Subcutaneous abdominal adipose tissue (tissue), 5 donors: ENCODE measurements at regions not wholly inside any gene's neighbourhood (a gene's known extent, or its start where the extent isn't known, plus 50 kb on each side); places are given as distances from the start of the nearest gene placed in this dataset.

Experiments used
- H3K27ac ChIP-seq: one replicate; pipeline ENCODE4 v1.7.0; 2013; ENCODE audit warnings: low read depth, mild to moderate bottlenecking, inconsistent platforms, low read length, moderate library complexity
- H3K27me3 ChIP-seq, 5 donors: one replicate each; pipeline ENCODE4 v1.7.0; 2013; ENCODE audit warnings: low read length in 5 of 5, inconsistent platforms in 1 of 5; ENCODE audit not compliant: control insufficient read depth in 5 of 5, insufficient read depth in 4 of 5
- H3K36me3 ChIP-seq, 5 donors: one replicate each; pipeline ENCODE4 v1.7.0; 2013; ENCODE audit warnings: low read length in 5 of 5; ENCODE audit not compliant: control insufficient read depth in 5 of 5, insufficient read depth in 5 of 5
- H3K4me1 ChIP-seq, 5 donors: one replicate each; pipeline ENCODE4 v1.7.0; 2013; ENCODE audit warnings: low read length in 5 of 5, mild to moderate bottlenecking in 3 of 5, moderate library complexity in 1 of 5; ENCODE audit not compliant: control insufficient read depth in 5 of 5, insufficient read depth in 5 of 5
- H3K4me3 ChIP-seq, 5 donors: one replicate each; pipeline ENCODE4 v1.7.0; 2013; ENCODE audit warnings: low read length in 5 of 5, low read depth in 1 of 5
- H3K9ac ChIP-seq, 5 donors: one replicate each; pipeline ENCODE4 v1.7.0; 2013; ENCODE audit warnings: low read length in 5 of 5, mild to moderate bottlenecking in 4 of 5, moderate library complexity in 3 of 5
- H3K9me3 ChIP-seq, 5 donors: one replicate each; pipeline ENCODE4 v1.7.0; 2013; ENCODE audit warnings: low read length in 5 of 5; ENCODE audit not compliant: control insufficient read depth in 5 of 5
- donor health status: healthy.
- donor health status: healthy.
- donor health status: healthy.
- donor health status: healthy.
- donor health status: healthy.

DNA sequence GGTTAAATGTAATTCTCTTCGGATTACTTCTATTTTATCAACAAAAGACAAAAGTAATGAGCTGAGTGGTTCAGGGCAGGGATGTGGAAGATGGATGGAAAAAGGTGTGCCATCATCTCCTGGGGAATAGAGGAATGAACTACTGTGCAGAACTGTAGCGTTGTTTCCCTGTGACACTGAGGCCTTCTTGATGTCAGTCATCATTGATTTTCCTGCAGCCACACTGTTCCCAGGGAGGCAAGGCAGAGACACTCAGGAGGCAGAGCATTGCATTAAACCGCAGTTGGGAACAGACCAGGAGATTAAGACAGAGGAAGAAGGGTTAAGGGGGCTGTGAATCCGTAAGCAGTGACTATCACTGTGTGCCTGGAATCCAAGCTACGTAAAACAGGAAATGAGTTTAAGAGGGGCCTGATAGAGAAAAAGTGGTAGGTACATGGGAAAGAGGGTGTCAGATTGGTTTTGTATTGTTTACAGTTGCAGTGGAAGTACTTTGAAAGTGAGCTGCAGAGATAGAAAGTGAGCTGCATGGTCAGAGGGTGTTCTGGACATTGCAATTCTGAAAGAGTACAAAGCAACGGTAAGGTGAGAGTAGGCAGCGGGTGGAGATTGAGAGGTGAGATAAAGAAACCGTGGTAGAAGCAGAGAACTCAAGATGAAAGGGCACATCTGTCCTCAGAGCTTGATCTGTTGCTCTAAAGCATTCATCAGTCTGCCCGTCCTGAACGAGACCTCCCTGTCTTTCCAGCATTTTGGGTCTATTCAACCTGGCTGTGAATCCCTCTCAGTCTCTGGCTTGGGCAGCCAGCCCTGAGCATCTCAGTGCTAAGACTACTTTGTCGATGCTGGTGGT is 793.4 kb upstream of the CELF4 start:
- Histone ChIP-seq H3K4me3 (no peak overlapping the region), H3K27me3 (no peaks in the 10 kb centered on the region), H3K9ac (no peak overlapping the region), H3K4me1 (no peaks in the 10 kb centered on the region), H3K9me3 (no peaks in the 10 kb centered on the region), H3K36me3 (no peaks in the 10 kb centered on the region), H3K27ac (no peak overlapping the region)

DNA sequence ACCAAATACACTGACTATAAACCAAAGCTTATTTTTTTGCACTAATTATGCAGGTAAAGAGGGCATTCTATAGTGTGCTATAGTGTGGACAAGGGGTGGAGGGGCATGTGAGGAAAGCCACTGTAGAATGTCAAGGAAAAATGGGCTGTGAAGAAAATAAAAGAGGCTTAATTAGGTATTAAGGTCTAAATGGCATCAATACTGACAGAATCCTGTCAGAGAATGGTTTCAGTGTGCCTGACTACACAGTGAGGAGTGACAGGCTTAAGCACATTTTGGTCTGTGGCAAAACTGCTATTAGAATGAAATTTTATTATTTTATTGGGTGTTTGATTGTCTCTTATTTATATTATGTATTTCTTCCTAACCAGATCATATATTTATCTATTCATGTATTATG is 787.6 kb upstream of the CELF4 start:
- Histone ChIP-seq H3K4me1 (no peaks in the 10 kb centered on the region), H3K27ac (no peak overlapping the region), H3K36me3 (no peaks in the 10 kb centered on the region), H3K27me3 (no peaks in the 10 kb centered on the region), H3K9ac (no peak overlapping the region), H3K4me3 (no peak overlapping the region), H3K9me3 (no peaks in the 10 kb centered on the region)

DNA sequence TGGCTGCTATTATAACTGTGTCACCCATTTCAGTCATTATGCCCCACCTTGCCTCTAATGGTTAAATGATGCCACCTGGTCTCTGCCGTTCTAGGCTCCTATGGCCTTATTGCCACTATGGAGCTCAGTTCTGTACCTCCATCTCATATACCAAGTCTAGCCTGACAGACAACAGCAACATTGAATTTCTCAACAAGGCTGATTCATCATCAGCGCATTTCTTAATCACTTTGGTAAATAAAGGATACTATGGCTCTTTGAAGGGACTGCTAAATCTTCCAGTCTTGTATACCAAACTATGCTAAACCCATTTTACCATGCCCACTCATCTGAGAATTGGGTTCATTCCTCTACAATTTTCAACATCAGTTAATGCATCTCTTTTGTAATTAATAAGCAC is 784.5 kb upstream of the CELF4 start:
- H3K27ac ChIP-seq, result no peak overlapping the region
- H3K4me3 ChIP-seq, result no peak overlapping the region
- H3K9me3 ChIP-seq, result no peaks in the 10 kb centered on the region
- no peaks in the 10 kb centered on the region for H3K27me3 ChIP-seq
- no peaks in the 10 kb centered on the region for H3K4me1 ChIP-seq
- no peaks in the 10 kb centered on the region for H3K36me3 ChIP-seq
- no peak overlapping the region for H3K9ac ChIP-seq

DNA sequence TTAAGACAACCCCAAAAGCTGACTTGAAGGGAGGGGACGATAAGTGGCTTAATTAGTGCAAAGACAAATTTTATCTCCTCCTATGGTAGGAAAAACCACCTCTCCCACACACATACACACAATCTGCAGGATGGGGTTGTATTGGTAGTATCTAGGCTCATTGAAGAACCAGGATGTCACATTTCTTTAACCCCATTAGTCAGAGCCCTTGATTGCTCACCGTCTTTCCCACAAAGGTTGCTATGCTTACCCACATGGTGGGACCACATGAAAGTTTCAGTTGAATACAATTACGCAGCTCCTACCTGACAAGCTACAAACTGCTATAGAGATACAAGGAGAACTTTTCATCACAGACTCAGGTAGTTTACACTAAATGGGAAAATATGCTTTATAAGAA is 765.0 kb upstream of the CELF4 start:
- Histone ChIP-seq H3K36me3 (no peaks in the 10 kb centered on the region), H3K27me3 (no peaks in the 10 kb centered on the region), H3K4me1 (no peaks in the 10 kb centered on the region), H3K27ac (no peak overlapping the region), H3K9ac (no peak overlapping the region), H3K4me3 (no peak overlapping the region), H3K9me3 (peaks cover 0 to 7% (median 0%) of the 10 kb centered on the region in 5 donors)

DNA sequence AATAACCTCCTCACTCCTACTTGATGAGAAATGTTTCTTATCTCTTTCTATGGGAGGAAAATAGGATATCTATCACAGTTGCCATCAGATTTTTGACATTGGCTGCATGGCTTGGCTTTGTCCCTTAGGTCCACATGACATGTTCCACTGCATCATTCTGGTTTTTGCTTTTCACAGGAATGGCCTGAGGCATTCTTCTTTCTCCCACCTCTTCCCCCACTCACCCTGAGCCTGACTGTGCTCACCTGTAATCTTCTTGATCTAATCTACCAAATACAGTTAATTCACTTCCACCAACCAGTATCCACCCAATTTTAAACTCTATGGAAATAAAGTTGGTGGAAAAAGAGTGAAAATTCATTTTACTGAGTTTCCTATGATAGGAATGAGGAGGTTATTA is 763.5 kb upstream of the CELF4 start:
- no peaks in the 10 kb centered on the region for H3K27me3 ChIP-seq
- H3K4me3 ChIP-seq, result no peak overlapping the region
- H3K36me3 ChIP-seq, result no peaks in the 10 kb centered on the region
- H3K27ac ChIP-seq, result no peak overlapping the region
- no peak overlapping the region for H3K9ac ChIP-seq
- H3K9me3 ChIP-seq, result peaks cover 0 to 7% (median 2%) of the 10 kb centered on the region in 5 donors
- H3K4me1 ChIP-seq, result no peaks in the 10 kb centered on the region

DNA sequence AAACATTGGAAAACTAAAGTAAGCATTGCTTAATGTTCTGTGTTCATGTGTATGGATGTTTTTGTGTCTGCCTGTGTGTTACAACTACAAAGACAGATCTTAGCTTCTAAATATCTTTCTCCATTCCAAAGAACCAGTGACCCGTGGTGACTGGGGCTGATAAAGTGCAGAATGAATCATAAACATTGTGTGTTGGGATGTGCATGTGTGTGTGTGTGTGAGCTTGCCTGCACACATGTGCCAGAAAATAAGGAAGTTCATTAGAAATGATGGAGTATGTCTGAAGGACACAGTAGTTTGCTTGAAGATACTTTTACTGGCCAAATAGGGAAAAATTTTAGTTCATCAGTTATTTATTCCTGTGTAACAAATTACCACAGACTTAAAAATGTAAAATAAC is 756.6 kb upstream of the CELF4 start:
- Histone ChIP-seq H3K4me3 (no peak overlapping the region), H3K36me3 (no peaks in the 10 kb centered on the region), H3K9ac (no peak overlapping the region), H3K4me1 (no peaks in the 10 kb centered on the region), H3K27ac (no peak overlapping the region), H3K27me3 (no peaks in the 10 kb centered on the region), H3K9me3 (peaks cover 0 to 11% (median 8%) of the 10 kb centered on the region in 5 donors)

DNA sequence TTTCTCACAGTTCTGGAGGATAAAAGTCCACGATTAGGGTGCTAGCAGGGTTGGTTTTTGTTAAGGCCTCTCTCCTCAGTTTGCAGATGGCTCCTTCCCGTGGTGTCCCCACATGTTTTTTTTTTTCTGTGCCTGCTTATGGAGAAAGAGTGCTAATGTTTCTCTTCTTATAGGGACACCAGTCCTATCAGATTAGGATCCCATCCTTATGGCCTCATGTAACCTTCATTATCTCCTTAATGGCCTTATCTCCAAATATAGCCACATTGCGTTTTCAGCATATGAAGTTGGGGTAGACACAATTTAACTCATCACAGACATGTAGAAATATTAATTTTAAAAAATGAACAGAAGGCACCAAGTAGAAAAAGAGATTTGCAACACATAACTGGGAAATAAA is 755.7 kb upstream of the CELF4 start:
- no peaks in the 10 kb centered on the region for H3K4me1 ChIP-seq
- no peak overlapping the region for H3K27ac ChIP-seq
- H3K36me3 ChIP-seq, result no peaks in the 10 kb centered on the region
- no peaks in the 10 kb centered on the region for H3K27me3 ChIP-seq
- H3K9me3 ChIP-seq, result peaks cover 0 to 10% (median 8%) of the 10 kb centered on the region in 5 donors
- H3K4me3 ChIP-seq, result no peak overlapping the region
- H3K9ac ChIP-seq, result no peak overlapping the region

DNA sequence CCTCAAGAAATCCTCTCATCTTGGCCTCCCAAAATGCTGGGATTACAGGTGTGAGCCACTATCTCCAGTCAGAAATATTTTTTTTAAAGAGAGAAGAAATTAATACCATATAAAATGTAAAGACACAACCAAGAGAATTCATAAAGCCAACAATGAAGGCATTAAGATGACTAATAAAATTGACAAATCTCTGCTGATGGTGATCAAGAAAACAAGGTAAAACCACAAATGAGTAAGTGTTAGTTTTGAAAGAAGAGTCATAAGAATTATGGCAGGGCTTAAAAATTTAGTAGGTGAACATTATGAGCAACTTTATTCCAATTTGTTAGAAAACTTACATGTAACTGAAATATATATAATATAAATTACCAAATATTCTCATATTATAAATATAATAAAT is 752.8 kb upstream of the CELF4 start:
- H3K27ac ChIP-seq, result no peak overlapping the region
- no peaks in the 10 kb centered on the region for H3K27me3 ChIP-seq
- H3K9me3 ChIP-seq, result peaks cover 0 to 10% (median 4%) of the 10 kb centered on the region in 5 donors
- no peaks in the 10 kb centered on the region for H3K36me3 ChIP-seq
- no peaks in the 10 kb centered on the region for H3K4me1 ChIP-seq
- H3K4me3 ChIP-seq, result no peak overlapping the region
- no peak overlapping the region for H3K9ac ChIP-seq

DNA sequence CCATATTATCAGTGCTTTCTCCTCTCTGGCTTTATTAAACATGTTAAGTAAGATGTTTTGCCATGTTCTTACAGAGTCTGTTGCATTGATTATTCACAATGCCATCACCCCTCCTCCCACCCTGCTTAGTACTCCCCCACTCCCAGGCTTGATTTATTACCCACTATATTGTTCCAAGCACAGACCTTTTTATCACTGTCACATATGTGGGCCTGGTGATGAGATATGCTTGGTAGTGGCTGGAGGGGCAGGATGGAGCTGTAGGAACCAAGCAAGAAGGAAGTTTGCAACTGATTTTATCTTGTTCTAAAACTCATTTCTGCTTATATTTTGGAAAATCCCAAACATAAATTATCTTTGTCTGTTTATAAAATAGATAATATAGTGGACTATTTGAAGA is 748.2 kb upstream of the CELF4 start:
- H3K9me3 ChIP-seq, result peaks cover 0 to 2% (median 0%) of the 10 kb centered on the region in 5 donors
- H3K4me3 ChIP-seq, result no peak overlapping the region
- no peaks in the 10 kb centered on the region for H3K4me1 ChIP-seq
- H3K9ac ChIP-seq, result no peak overlapping the region
- no peak overlapping the region for H3K27ac ChIP-seq
- no peaks in the 10 kb centered on the region for H3K27me3 ChIP-seq
- peaks cover 0 to 3% (median 0%) of the 10 kb centered on the region in 5 donors for H3K36me3 ChIP-seq

DNA sequence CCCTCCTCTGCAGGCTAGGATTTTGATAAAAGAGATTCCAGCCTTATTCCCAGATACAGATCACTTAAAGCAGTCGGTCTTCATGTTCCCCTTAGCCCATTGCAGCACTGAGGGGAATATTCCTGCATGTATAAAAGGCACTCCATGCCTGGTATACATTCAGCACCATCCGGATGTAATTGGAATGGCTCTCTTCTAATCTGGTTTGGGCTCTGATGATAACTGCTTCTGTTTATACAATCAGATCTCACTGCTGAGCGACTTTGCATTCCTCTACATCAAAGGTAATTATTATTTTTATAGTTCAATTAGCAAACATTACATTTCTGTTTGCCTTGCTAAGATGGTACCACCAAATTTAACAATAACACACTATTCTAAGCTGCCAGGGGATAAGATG is 746.9 kb upstream of the CELF4 start:
- no peak overlapping the region for H3K27ac ChIP-seq
- no peak overlapping the region for H3K4me3 ChIP-seq
- no peaks in the 10 kb centered on the region for H3K27me3 ChIP-seq
- H3K9ac ChIP-seq, result no peak overlapping the region
- peaks cover 0 to 3% (median 0%) of the 10 kb centered on the region in 5 donors for H3K36me3 ChIP-seq
- no peaks in the 10 kb centered on the region for H3K4me1 ChIP-seq
- H3K9me3 ChIP-seq, result peaks cover 0 to 2% (median 0%) of the 10 kb centered on the region in 5 donors
